PC-9 (cell line): ENCODE measurements at regions not wholly inside any gene's neighbourhood (a gene's known extent, or its start where the extent isn't known, plus 50 kb on each side); places are given as distances from the start of the nearest gene placed in this dataset.

Experiments
- BruUV-seq: library from RNA; stranded (reverse); fragments of 400-500 nt; replicated peaks from 2 replicates; lab custom pipeline; 2021; lab: Mats Ljungman, UMichigan
- CTCF ChIA-PET: fragments of 300-600 bp; sonication (Branson Sonifier 250); formaldehyde crosslinking; loops from one replicate; lab custom pipeline; 2022; ENCODE audit warnings: antibody characterized with exemption; lab: Charles Lee
- POLR2A ChIA-PET: fragments of 300-600 bp; sonication (Branson Sonifier 250); formaldehyde crosslinking; loops from one replicate; lab custom pipeline; 2022; ENCODE audit warnings: antibody characterized with exemption; ENCODE audit not compliant: unreplicated experiment; lab: Charles Lee
- DNase-seq, 2 experiments: peaks; one replicate each; pipeline versions ENCODE4 v3.0.0 to v3.0.0-alpha.2; 2015 to 2022; ENCODE audit warnings: mixed read lengths in 1 of 2
- H2AFZ ChIP-seq: fragments of 200-600 bp; sonication (generic); 2 replicates; pipeline ENCODE4 v1.8.1; 2017; ENCODE audit warnings: antibody characterized with exemption
- H3F3A ChIP-seq: fragments of 200-600 bp; sonication (generic); 2 replicates; pipeline ENCODE4 v1.8.1; 2017; ENCODE audit warnings: antibody characterized with exemption, mild to moderate bottlenecking, low read depth; ENCODE audit not compliant: insufficient read depth
- H3K27ac ChIP-seq: fragments of 200-600 bp; sonication (generic); 2 replicates; pipeline ENCODE4 v1.6.1; 2016; ENCODE audit warnings: mixed run types
- H3K27me3 ChIP-seq: fragments of 200-600 bp; sonication (generic); 2 replicates; pipeline ENCODE4 v1.6.1; 2016; ENCODE audit warnings: low read depth, mixed run types; ENCODE audit not compliant: insufficient read depth
- H3K36me3 ChIP-seq: fragments of 200-600 bp; sonication (generic); 2 replicates; pipeline ENCODE4 v1.6.1; 2016; ENCODE audit warnings: low read depth, mixed run types
- H3K4me1 ChIP-seq: fragments of 200-600 bp; sonication (generic); replicated peaks from 2 replicates; pipeline ENCODE4 v1.6.1; 2016; ENCODE audit warnings: mixed run types; ENCODE audit not compliant: insufficient read depth
- H3K4me2 ChIP-seq: fragments of 200-600 bp; sonication (generic); 2 replicates; pipeline ENCODE4 v1.6.1; 2017; ENCODE audit warnings: mixed run types
- H3K4me3 ChIP-seq: fragments of 200-600 bp; sonication (generic); 2 replicates; pipeline ENCODE4 v1.6.1; 2016; ENCODE audit warnings: mixed run types
- H3K79me2 ChIP-seq: fragments of 200-600 bp; sonication (generic); 2 replicates; pipeline ENCODE4 v1.6.1; 2017; ENCODE audit warnings: low read depth, mixed run types
- H3K9me2 ChIP-seq: fragments of 200-600 bp; sonication (generic); 2 replicates; pipeline ENCODE4 v1.8.1; 2017; ENCODE audit warnings: mild to moderate bottlenecking; ENCODE audit not compliant: insufficient read depth
- H3K9me3 ChIP-seq: fragments of 200-600 bp; sonication (generic); 2 replicates; pipeline ENCODE4 v1.8.1; 2016; ENCODE audit warnings: low read depth; ENCODE audit not compliant: insufficient read depth
- H4K20me1 ChIP-seq: fragments of 200-600 bp; sonication (generic); 2 replicates; pipeline ENCODE4 v1.8.1; 2017; ENCODE audit not compliant: insufficient read depth
- CTCF ChIP-seq: fragments of 200-600 bp; sonication (generic); conservative IDR thresholded peaks from 2 replicates; pipeline ENCODE4 v1.6.1; 2017; ENCODE audit warnings: mixed run types, antibody characterized with exemption, mild to moderate bottlenecking, moderate library complexity
- EZH2 ChIP-seq: fragments of 200-600 bp; sonication (generic); IDR thresholded peaks from 2 replicates; pipeline ENCODE4 v1.8.0; 2017; ENCODE audit warnings: antibody characterized with exemption, low read depth
- intact Hi-C: fragments of 100-400 bp; cut with micrococcal nuclease; formaldehyde crosslinking; loops from one replicate; pipeline ENCODE4 v1.10.0; 2022; ENCODE audit not compliant: unreplicated experiment

GRCh38 chr4:53721263-53721662 lies 130.0 kb upstream of the LNX1 start:
- Histone ChIP-seq H4K20me1 (no peaks in the 10 kb centered on the region), H3K79me2 (no peaks in the 10 kb centered on the region), H3F3A (no peaks in the 10 kb centered on the region), H2AFZ (no peak overlapping the region), H3K9me3 (no peaks in the 10 kb centered on the region), H3K4me1 (no peaks in the 10 kb centered on the region), H3K27me3 (no peaks in the 10 kb centered on the region), H3K36me3 (no peaks in the 10 kb centered on the region), H3K9me2 (no peaks in the 10 kb centered on the region), H3K4me2 (no peak overlapping the region), H3K4me3 (no peak overlapping the region), H3K27ac (no peak overlapping the region)
- ChIA-PET CTCF (no interaction called here), POLR2A (no interaction called here)
- BruUV-seq = no TSS peak
- TF ChIP-seq CTCF = no peak
- TF ChIP-seq EZH2 = no peak
- no peak for DNase-seq
- intact Hi-C loops = no loop called here

GRCh38 chr4:53720776-53721175 lies 129.5 kb upstream of the LNX1 start:
- DNase-seq = no peak
- Histone ChIP-seq H3F3A (no peaks in the 10 kb centered on the region), H3K9me2 (no peaks in the 10 kb centered on the region), H3K9me3 (no peaks in the 10 kb centered on the region), H3K27me3 (no peaks in the 10 kb centered on the region), H2AFZ (no peak overlapping the region), H3K4me3 (no peak overlapping the region), H3K79me2 (no peaks in the 10 kb centered on the region), H3K4me1 (no peaks in the 10 kb centered on the region), H3K27ac (no peak overlapping the region), H3K36me3 (no peaks in the 10 kb centered on the region), H4K20me1 (no peaks in the 10 kb centered on the region), H3K4me2 (no peak overlapping the region)
- ChIA-PET POLR2A (no interaction called here), CTCF (no interaction called here)
- TF ChIP-seq CTCF (no peak), EZH2 (no peak)
- intact Hi-C loops = no loop called here
- BruUV-seq = no TSS peak

GRCh38 chr4:53717064-53717549 lies 125.8 kb upstream of the LNX1 start:
- no peak overlapping the region for H3K4me2 ChIP-seq
- H3K79me2 ChIP-seq = no peaks in the 10 kb centered on the region
- no peaks in the 10 kb centered on the region for H3F3A ChIP-seq
- H3K4me3 ChIP-seq = no peak overlapping the region
- H3K27me3 ChIP-seq = no peaks in the 10 kb centered on the region
- H3K9me2 ChIP-seq = no peaks in the 10 kb centered on the region
- intact Hi-C loops = loop anchor here (10.0 kb wide), 1 partner anchor 492 kb away; no protein-coding TSS in a partner anchor
- H3K4me1 ChIP-seq = no peaks in the 10 kb centered on the region
- no peak for DNase-seq
- H4K20me1 ChIP-seq = no peaks in the 10 kb centered on the region
- H3K27ac ChIP-seq = no peak overlapping the region
- ChIA-PET CTCF (no interaction called here), POLR2A (no interaction called here)
- no peaks in the 10 kb centered on the region for H3K36me3 ChIP-seq
- H2AFZ ChIP-seq = no peak overlapping the region
- no peak for TF ChIP-seq CTCF
- TF ChIP-seq EZH2 = no peak
- BruUV-seq = no TSS peak
- H3K9me3 ChIP-seq = no peaks in the 10 kb centered on the region
